Epithelial cell of esophagus (primary cell): ENCODE measurements at regions not wholly inside any gene's neighbourhood (a gene's known extent, or its start where the extent isn't known, plus 50 kb on each side); places are given as distances from the start of the nearest gene placed in this dataset.

Experiments
- DNase-seq: peaks from one replicate; pipeline ENCODE4 v3.0.0; 2010; ENCODE audit warnings: low read depth
- H3K4me3 ChIP-seq: 2 replicates; pipeline ENCODE4 v1.5.1; 2011; ENCODE audit warnings: mild to moderate bottlenecking, low read length, control low read depth
- CTCF ChIP-seq: IDR thresholded peaks from 2 replicates; pipeline ENCODE4 v1.5.1; 2011; ENCODE audit warnings: low read depth, mild to moderate bottlenecking, low read length, control low read depth, inconsistent platforms; ENCODE audit not compliant: insufficient read depth; ENCODE audit errors: missing control alignments

DNA sequence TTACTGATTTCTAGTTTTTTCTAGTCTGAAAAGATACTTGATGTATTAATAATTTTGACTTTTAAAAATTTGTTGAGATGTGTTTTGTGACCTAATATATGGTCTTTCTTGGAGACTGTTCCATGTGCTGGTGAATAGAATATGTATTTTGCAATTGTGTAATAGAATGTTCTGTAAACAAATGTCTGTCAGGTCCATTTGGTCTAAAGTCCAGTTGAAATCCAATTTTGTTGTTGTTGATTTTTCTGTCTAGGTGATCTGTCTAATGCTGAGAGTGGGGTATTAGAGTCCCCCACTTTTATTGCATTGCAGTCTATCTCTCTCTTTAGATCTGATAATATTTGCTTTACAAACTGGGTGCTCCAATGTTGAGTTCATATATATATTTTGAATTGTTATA lies 175.8 kb downstream of the RPAP3 start:
- H3K4me3 ChIP-seq: no peak overlapping the region
- TF ChIP-seq CTCF: no peak
- no peak for DNase-seq

- DNase-seq: peak; percentile 17
- TF ChIP-seq CTCF: no peak
- no peak overlapping the region for H3K4me3 ChIP-seq
Observed at GRCh38 chr12:47527816-47528215, 178.0 kb downstream of the RPAP3 start.

GRCh38 chr12:47520029-47520428 lies 185.8 kb downstream of the RPAP3 start:
- DNase-seq: no peak
- TF ChIP-seq CTCF: no peak
- no peak overlapping the region for H3K4me3 ChIP-seq

GRCh38 chr12:47517122-47517521 lies 188.7 kb downstream of the RPAP3 start:
- H3K4me3 ChIP-seq: no peak overlapping the region
- no peak for TF ChIP-seq CTCF

DNA sequence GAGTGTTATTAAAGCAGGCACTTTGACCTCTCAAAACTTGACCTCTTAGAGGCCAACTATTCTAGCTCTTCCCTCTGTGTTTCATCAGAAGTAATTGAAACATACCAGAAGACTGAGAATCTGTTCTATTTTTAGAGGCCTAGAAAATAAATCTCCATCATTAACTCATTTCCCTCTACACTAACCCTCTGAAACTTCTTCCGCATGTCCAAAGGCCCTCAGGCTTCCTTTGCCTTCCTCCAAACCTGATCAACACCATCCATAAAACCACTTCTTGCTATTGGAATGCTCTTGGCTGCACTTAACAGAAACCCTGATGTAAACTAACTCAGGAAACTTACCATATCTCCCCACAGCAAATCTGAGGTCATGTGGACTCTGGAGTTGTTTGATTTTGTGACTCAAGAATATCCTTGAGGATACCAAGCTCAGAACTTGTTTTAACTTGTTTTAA lies 196.4 kb downstream of the RPAP3 start:
- TF ChIP-seq CTCF: no peak
- H3K4me3 ChIP-seq: no peak overlapping the region
- DNase-seq: peak; percentile 93

More at GRCh38 chr12:47517122-47517521, 188.7 kb downstream of the RPAP3 start:
- no peak for DNase-seq

DNA sequence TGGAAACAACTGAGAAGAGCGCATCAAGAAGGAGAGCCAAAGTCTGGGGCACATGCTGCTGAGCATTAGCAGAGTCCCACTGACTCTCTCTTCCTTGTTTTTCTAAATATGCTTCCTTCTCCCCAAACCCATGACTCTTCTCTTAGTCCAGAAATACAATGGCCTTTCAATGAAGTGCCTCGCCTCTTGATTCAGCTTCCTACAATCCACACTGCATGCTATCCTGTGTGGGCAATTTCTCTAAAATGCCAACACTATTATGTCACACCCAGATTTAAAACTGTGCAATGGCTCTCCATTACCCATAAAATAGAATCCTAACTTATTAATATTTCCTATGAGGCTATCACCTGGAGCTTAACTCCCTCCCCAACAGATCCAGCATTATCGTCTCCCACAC lies 198.6 kb downstream of the RPAP3 start:
- no peak for TF ChIP-seq CTCF
- H3K4me3 ChIP-seq: no peak overlapping the region
- peak; percentile 63 for DNase-seq

DNA sequence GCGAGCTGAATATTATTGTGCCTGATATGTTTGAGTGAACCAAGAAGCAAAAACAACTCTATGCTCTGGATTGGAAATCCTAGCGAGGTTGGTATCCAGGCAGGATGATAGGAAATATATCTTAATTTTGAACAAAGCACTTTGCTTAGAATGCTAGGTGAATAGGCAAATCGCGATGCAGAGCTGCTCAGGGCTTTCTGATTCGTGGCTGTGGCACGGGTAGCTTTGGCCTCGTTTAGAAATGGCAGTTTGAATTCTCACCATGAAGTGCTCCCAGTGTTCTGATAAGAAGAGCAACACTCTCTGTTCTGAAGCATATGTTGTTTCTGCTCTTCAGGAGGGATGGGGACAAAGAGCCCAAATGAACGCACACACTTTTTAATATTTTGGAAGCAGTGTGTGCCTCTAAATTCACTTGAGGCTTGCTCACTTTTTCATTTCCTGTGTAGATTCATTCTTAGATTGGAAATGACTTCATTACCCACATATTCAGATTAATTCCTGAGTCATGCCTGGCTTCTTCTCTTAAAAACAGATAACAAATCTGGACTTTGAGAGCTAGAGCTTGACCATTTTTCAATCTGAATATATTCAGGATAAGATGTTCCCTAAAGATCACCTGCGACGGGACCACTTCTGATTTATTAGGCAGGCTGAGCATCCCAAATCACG lies 200.9 kb downstream of the RPAP3 start:
- peak; percentile 61 for DNase-seq
- no peak for TF ChIP-seq CTCF
- no peak overlapping the region for H3K4me3 ChIP-seq
